HG03378 (cell line): ENCODE measurements at regions not wholly inside any gene's neighbourhood (a gene's known extent, or its start where the extent isn't known, plus 50 kb on each side); places are given as distances from the start of the nearest gene placed in this dataset.

ENCODE experiments used
- ATAC-seq: cut with Tn5 transposase; IDR thresholded peaks from one replicate; pipeline ENCODE4 v1.9.1; 2021; ENCODE audit warnings: mild to moderate bottlenecking, moderate library complexity; ENCODE audit not compliant: unreplicated experiment

GRCh38 chr3:176798680-176799079 lies 398.6 kb downstream of the TBL1XR1 start:
- ATAC-seq = no peak

- ATAC-seq = no peak
These were observed 400.9 kb downstream of the TBL1XR1 start for GRCh38 chr3:176796371-176796770.

GRCh38 chr3:176795891-176796290 lies 401.4 kb downstream of the TBL1XR1 start:
- ATAC-seq = no peak

GRCh38 chr3:176794406-176794805 lies 402.9 kb downstream of the TBL1XR1 start:
- ATAC-seq = no peak

GRCh38 chr3:176789947-176790346 lies 407.3 kb downstream of the TBL1XR1 start:
- ATAC-seq = no peak

GRCh38 chr3:176789281-176789705 lies 408.0 kb downstream of the TBL1XR1 start:
- no peak for ATAC-seq

- no peak for ATAC-seq
These were observed 409.8 kb downstream of the TBL1XR1 start for GRCh38 chr3:176787506-176787905.

GRCh38 chr3:176785171-176785570 lies 412.1 kb downstream of the TBL1XR1 start:
- ATAC-seq = no peak

GRCh38 chr3:176780766-176781165 lies 416.5 kb downstream of the TBL1XR1 start:
- no peak for ATAC-seq

- ATAC-seq = no peak
These were observed 420.6 kb downstream of the TBL1XR1 start for GRCh38 chr3:176776622-176777175.

GRCh38 chr3:176769547-176770190 lies 427.6 kb downstream of the TBL1XR1 start:
- no peak for ATAC-seq

GRCh38 chr3:176767385-176767784 lies 429.9 kb downstream of the TBL1XR1 start:
- ATAC-seq = no peak

- ATAC-seq = no peak
These were observed 430.4 kb downstream of the TBL1XR1 start for GRCh38 chr3:176766862-176767261.

- no peak for ATAC-seq
These were observed 431.8 kb downstream of the TBL1XR1 start for GRCh38 chr3:176765382-176765900.

- ATAC-seq = no peak
These were observed 437.3 kb downstream of the TBL1XR1 start for GRCh38 chr3:176759815-176760506.

- no peak for ATAC-seq
These were observed 439.9 kb downstream of the TBL1XR1 start for GRCh38 chr3:176757429-176757828.

GRCh38 chr3:176755977-176756376 lies 441.3 kb downstream of the TBL1XR1 start:
- no peak for ATAC-seq

- no peak for ATAC-seq
These were observed 441.7 kb downstream of the TBL1XR1 start for GRCh38 chr3:176755552-176755951.

- no peak for ATAC-seq
These were observed 455.6 kb downstream of the TBL1XR1 start for GRCh38 chr3:176741664-176742047.

GRCh38 chr3:176740906-176741663 lies 456.2 kb downstream of the TBL1XR1 start:
- no peak for ATAC-seq

GRCh38 chr3:176739159-176739558 lies 458.1 kb downstream of the TBL1XR1 start:
- ATAC-seq = no peak
